Ishikawa (cell line): ENCODE measurements at regions not wholly inside any gene's neighbourhood (a gene's known extent, or its start where the extent isn't known, plus 50 kb on each side); places are given as distances from the start of the nearest gene placed in this dataset.

Experiments used
- CEBPB ChIP-seq: IDR thresholded peaks from 2 replicates; pipeline ENCODE4 v1.6.1; 2012
- CREB1 ChIP-seq: IDR thresholded peaks from 2 replicates; pipeline ENCODE4 v1.6.1; 2012; ENCODE audit warnings: low read depth
- EGR1 ChIP-seq: IDR thresholded peaks from 2 replicates; pipeline ENCODE4 v1.6.1; 2012
- EP300 ChIP-seq: IDR thresholded peaks from 2 replicates; pipeline ENCODE4 v1.6.1; 2012; ENCODE audit warnings: borderline replicate concordance
- FOXM1 ChIP-seq: IDR thresholded peaks from 2 replicates; pipeline ENCODE4 v1.6.1; 2012; ENCODE audit warnings: low read depth, borderline replicate concordance
- MAX ChIP-seq: IDR thresholded peaks from 2 replicates; pipeline ENCODE4 v1.6.1; 2012
- NFIC ChIP-seq: IDR thresholded peaks from 2 replicates; pipeline ENCODE4 v1.6.1; 2012
- RAD21 ChIP-seq: IDR thresholded peaks from 2 replicates; pipeline ENCODE4 v1.6.1; 2012; ENCODE audit warnings: low read depth
- REST ChIP-seq: IDR thresholded peaks from 2 replicates; pipeline ENCODE4 v1.6.1; 2012; ENCODE audit warnings: low read depth, mild to moderate bottlenecking
- TAF1 ChIP-seq: IDR thresholded peaks from 2 replicates; pipeline ENCODE4 v1.6.1; 2012; ENCODE audit warnings: low read depth, mild to moderate bottlenecking
- TCF12 ChIP-seq: IDR thresholded peaks from 2 replicates; pipeline ENCODE4 v1.6.1; 2012; ENCODE audit warnings: low read depth
- TEAD4 ChIP-seq: IDR thresholded peaks from 2 replicates; pipeline ENCODE4 v1.6.1; 2012
- USF1 ChIP-seq: IDR thresholded peaks from 2 replicates; pipeline ENCODE4 v1.6.1; 2012
- YY1 ChIP-seq: IDR thresholded peaks from 2 replicates; pipeline ENCODE4 v1.6.1; 2012; ENCODE audit warnings: low read depth
- ZBTB7A ChIP-seq: IDR thresholded peaks from 2 replicates; pipeline ENCODE4 v1.6.1; 2012; ENCODE audit warnings: low read depth

- no peak for TF ChIP-seq EP300
- TF ChIP-seq TAF1 = no peak
- no peak for TF ChIP-seq YY1
- TF ChIP-seq ZBTB7A = no peak
- no peak for TF ChIP-seq TEAD4
- TF ChIP-seq REST = no peak
Measured at GRCh38 chr12:46449856-46450255, 77.3 kb upstream of the SLC38A2 start.

- TF ChIP-seq RAD21 (no peak), EP300 (no peak), TCF12 (no peak), CEBPB (no peak), ZBTB7A (no peak), EGR1 (no peak), USF1 (no peak), FOXM1 (no peak), CREB1 (no peak), TAF1 (no peak), YY1 (no peak), NFIC (no peak), MAX (no peak), TEAD4 (no peak), REST (no peak)
Measured at GRCh38 chr12:46449316-46449715, 76.7 kb upstream of the SLC38A2 start.

- TF ChIP-seq CEBPB (peak; percentile 79), NFIC (peak; percentile 91), RAD21 (peak; percentile 38; the same call in 1 of the 2 replicates), TAF1 (no peak), ZBTB7A (no peak), MAX (no peak), REST (no peak), EGR1 (no peak), TCF12 (peak; percentile 96), CREB1 (no peak), FOXM1 (peak; percentile 89; the same call in 1 of the 2 replicates), YY1 (no peak), TEAD4 (peak; percentile 95), EP300 (peak; percentile 98), USF1 (no peak)
Measured at GRCh38 chr12:46446645-46447044, 74.1 kb upstream of the SLC38A2 start.

GRCh38 chr12:46445551-46446235 lies 73.1 kb upstream of the SLC38A2 start:
- no peak for TF ChIP-seq REST
- no peak for TF ChIP-seq TCF12
- no peak for TF ChIP-seq EGR1
- no peak for TF ChIP-seq CEBPB
- TF ChIP-seq ZBTB7A = no peak
- TF ChIP-seq EP300 = no peak
- no peak for TF ChIP-seq NFIC
- no peak for TF ChIP-seq FOXM1
- TF ChIP-seq TEAD4 = no peak
- no peak for TF ChIP-seq MAX
- TF ChIP-seq CREB1 = no peak
- no peak for TF ChIP-seq USF1
- TF ChIP-seq TAF1 = no peak
- TF ChIP-seq RAD21 = no peak
